ENCODE measurements at regions not wholly inside any gene's neighbourhood (a gene's known extent, or its start where the extent isn't known, plus 50 kb on each side); places are given as distances from the start of the nearest gene placed in this dataset.
"Not testable (repeated sequence)": the region's sequence is repeated elsewhere in the genome, so short reads cannot be mapped to it uniquely, and the experiment has no call there.

DNA sequence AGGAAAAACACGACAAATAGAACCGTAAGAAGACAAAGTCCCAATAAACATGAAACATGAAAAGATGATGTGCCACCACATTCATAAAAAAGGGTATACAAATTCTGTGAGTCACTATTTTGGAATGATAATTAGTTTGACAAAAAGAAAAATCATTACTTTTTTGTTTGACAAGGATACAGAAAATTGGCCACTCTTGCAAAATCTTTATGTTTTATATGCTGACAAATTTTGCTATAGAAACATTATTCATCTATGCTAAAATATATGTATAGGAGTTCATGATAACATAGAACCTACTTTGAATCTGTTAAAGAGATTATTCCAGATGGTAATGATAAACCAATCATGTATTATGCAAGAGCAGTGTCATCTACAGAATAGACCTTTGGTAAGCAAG, 1201.0 kb downstream of the FSCB start:
- Mint-ChIP-seq H3K27ac (no peak overlapping the region), H3K27me3 (no peaks in the 10 kb centered on the region), H3K4me1 (no peaks in the 10 kb centered on the region), H3K9me3 (ENCODE audit: insufficient read depth) (no peaks in the 10 kb centered on the region), H3K4me3 (no peak overlapping the region)
- no peaks in the 10 kb centered on the region for H3K79me2 ChIP-seq (ENCODE audit: control insufficient read depth, insufficient read depth, low read length)
- intact Hi-C loops (cut with micrococcal nuclease) = no loop called here
- POLR2A ChIA-PET = no interaction called here
- no peaks in the 10 kb centered on the region for H3K4me1 ChIP-seq (ENCODE audit: control insufficient read depth in 2 of 2, insufficient read depth in 2 of 2, low read length in 2 of 2)
- H3K4me2 ChIP-seq (replicated peaks; ENCODE audit: low read depth, low read length, poor library complexity, severe bottlenecking) = no peak overlapping the region
- DNase-seq (no peak), ATAC-seq (ENCODE audit: low read depth) (no peak)
- peaks cover 0 to 1% (median 0%) of the 10 kb centered on the region in 3 donors for H3K9me3 ChIP-seq (ENCODE audit: control extremely low read depth in 1 of 3, control insufficient read depth in 2 of 3, insufficient read depth in 1 of 3, low read length in 2 of 3)
- H2AFZ ChIP-seq (ENCODE audit: insufficient read depth, low read depth, low read length, poor library complexity, severe bottlenecking) = no peak overlapping the region
- H3K27me3 ChIP-seq (replicated peaks in 1 of 4; ENCODE audit: control extremely low read depth in 1 of 4, control insufficient read depth in 3 of 4, insufficient read depth in 4 of 4, low read length in 3 of 4) = no peaks in the 10 kb centered on the region
- H4K20me1 ChIP-seq (ENCODE audit: control insufficient read depth, insufficient read depth, low read length, poor library complexity, severe bottlenecking) = no peaks in the 10 kb centered on the region
- no peak overlapping the region for H3K9ac ChIP-seq (ENCODE audit: low read length)
- no peak overlapping the region for H3K27ac ChIP-seq (ENCODE audit: low read length in 2 of 2)
- TF ChIP-seq, protein P1, sequence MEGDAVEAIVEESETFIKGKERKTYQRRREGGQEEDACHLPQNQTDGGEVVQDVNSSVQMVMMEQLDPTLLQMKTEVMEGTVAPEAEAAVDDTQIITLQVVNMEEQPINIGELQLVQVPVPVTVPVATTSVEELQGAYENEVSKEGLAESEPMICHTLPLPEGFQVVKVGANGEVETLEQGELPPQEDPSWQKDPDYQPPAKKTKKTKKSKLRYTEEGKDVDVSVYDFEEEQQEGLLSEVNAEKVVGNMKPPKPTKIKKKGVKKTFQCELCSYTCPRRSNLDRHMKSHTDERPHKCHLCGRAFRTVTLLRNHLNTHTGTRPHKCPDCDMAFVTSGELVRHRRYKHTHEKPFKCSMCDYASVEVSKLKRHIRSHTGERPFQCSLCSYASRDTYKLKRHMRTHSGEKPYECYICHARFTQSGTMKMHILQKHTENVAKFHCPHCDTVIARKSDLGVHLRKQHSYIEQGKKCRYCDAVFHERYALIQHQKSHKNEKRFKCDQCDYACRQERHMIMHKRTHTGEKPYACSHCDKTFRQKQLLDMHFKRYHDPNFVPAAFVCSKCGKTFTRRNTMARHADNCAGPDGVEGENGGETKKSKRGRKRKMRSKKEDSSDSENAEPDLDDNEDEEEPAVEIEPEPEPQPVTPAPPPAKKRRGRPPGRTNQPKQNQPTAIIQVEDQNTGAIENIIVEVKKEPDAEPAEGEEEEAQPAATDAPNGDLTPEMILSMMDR (IDR thresholded peaks at IDR 0.05) = no peak
- no peak for TF ChIP-seq EZH2 (IDR thresholded peaks at IDR 0.05; ENCODE audit: borderline replicate concordance, insufficient read depth, low read depth, low read length, poor library complexity, severe bottlenecking)
- H3K36me3 ChIP-seq (replicated peaks in 1 of 2; ENCODE audit: control extremely low read depth in 1 of 2, control insufficient read depth in 1 of 2, extremely low read depth in 1 of 2, insufficient read depth in 2 of 2, low read length in 1 of 2) = no peaks in the 10 kb centered on the region
- CTCF ChIA-PET = no interaction called here
- no CpG with 5 or more reads among the region's 2 CpGs for WGBS (ENCODE audit: insufficient coverage)
- no peak overlapping the region for H3K4me3 ChIP-seq (ENCODE audit: control extremely low read depth in 1 of 5, extremely low read depth in 1 of 5, insufficient read depth in 1 of 5, low read depth in 2 of 5, low read length in 4 of 5)

DNA sequence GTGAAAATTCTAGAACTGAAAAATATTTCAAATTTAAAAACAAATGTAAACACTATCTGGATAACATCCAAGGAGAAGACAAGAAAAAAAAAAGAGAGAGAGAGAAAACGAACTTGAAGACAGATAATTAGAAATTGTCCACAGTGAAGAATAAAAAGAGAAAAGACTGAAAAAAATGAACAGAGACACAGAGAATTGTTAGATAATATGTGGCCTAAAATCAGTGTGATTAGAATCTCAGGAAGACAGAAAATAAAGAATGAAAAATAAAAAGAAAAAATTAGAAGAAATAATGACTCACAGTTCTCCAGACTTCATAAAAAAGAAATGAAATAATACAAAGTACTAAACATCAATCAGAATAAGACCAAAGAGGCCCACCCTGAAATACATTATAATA, 1209.3 kb downstream of the FSCB start:
- Histone ChIP-seq H3K27ac (ENCODE audit: low read length in 2 of 2) (no peak overlapping the region), H4K20me1 (ENCODE audit: control insufficient read depth, insufficient read depth, low read length, poor library complexity, severe bottlenecking) (no peaks in the 10 kb centered on the region), H3K4me2 (replicated peaks; ENCODE audit: low read depth, low read length, poor library complexity, severe bottlenecking) (no peak overlapping the region), H2AFZ (ENCODE audit: insufficient read depth, low read depth, low read length, poor library complexity, severe bottlenecking) (no peak overlapping the region), H3K36me3 (replicated peaks in 1 of 2; ENCODE audit: control extremely low read depth in 1 of 2, control insufficient read depth in 1 of 2, extremely low read depth in 1 of 2, insufficient read depth in 2 of 2, low read length in 1 of 2) (no peaks in the 10 kb centered on the region), H3K4me1 (ENCODE audit: control insufficient read depth in 2 of 2, insufficient read depth in 2 of 2, low read length in 2 of 2) (no peaks in the 10 kb centered on the region), H3K9ac (ENCODE audit: low read length) (no peak overlapping the region), H3K9me3 (ENCODE audit: control extremely low read depth in 1 of 3, control insufficient read depth in 2 of 3, insufficient read depth in 1 of 3, low read length in 2 of 3) (peaks cover 0 to 2% (median 0%) of the 10 kb centered on the region in 3 donors), H3K4me3 (ENCODE audit: control extremely low read depth in 1 of 5, extremely low read depth in 1 of 5, insufficient read depth in 1 of 5, low read depth in 2 of 5, low read length in 4 of 5) (no peak overlapping the region), H3K79me2 (ENCODE audit: control insufficient read depth, insufficient read depth, low read length) (no peaks in the 10 kb centered on the region), H3K27me3 (replicated peaks in 1 of 4; ENCODE audit: control extremely low read depth in 1 of 4, control insufficient read depth in 3 of 4, insufficient read depth in 4 of 4, low read length in 3 of 4) (no peaks in the 10 kb centered on the region)
- peaks cover 6% of the 10 kb centered on the region for H3K9me3 Mint-ChIP-seq (ENCODE audit: insufficient read depth)
- POLR2A ChIA-PET = no interaction called here
- ATAC-seq (ENCODE audit: low read depth) (no peak), DNase-seq (no peak)
- no peak overlapping the region for H3K4me3 Mint-ChIP-seq
- TF ChIP-seq, protein P1 (IDR thresholded peaks at IDR 0.05) = no peak
- no peak for TF ChIP-seq EZH2 (IDR thresholded peaks at IDR 0.05; ENCODE audit: borderline replicate concordance, insufficient read depth, low read depth, low read length, poor library complexity, severe bottlenecking)
- no CpG with 5 or more reads among the region's 1 CpG for WGBS (ENCODE audit: insufficient coverage)
- intact Hi-C loops (cut with micrococcal nuclease) = no loop called here
- no peaks in the 10 kb centered on the region for H3K27me3 Mint-ChIP-seq
- H3K4me1 Mint-ChIP-seq = no peaks in the 10 kb centered on the region
- H3K27ac Mint-ChIP-seq = no peak overlapping the region
- CTCF ChIA-PET = no interaction called here

GRCh38 chr14:43296061-43296460, 1211.0 kb downstream of the FSCB start:
- POLR2A ChIA-PET; H3K27me3 ChIP-seq (replicated peaks in 1 of 4; ENCODE audit: control extremely low read depth in 1 of 4, control insufficient read depth in 3 of 4, insufficient read depth in 4 of 4, low read length in 3 of 4); H3K9me3 Mint-ChIP-seq (ENCODE audit: insufficient read depth); H3K27me3 Mint-ChIP-seq; DNase-seq; H3K36me3 ChIP-seq (replicated peaks in 1 of 2; ENCODE audit: control extremely low read depth in 1 of 2, control insufficient read depth in 1 of 2, extremely low read depth in 1 of 2, insufficient read depth in 2 of 2, low read length in 1 of 2); H3K4me3 ChIP-seq (ENCODE audit: control extremely low read depth in 1 of 5, extremely low read depth in 1 of 5, insufficient read depth in 1 of 5, low read depth in 2 of 5, low read length in 4 of 5); H4K20me1 ChIP-seq (ENCODE audit: control insufficient read depth, insufficient read depth, low read length, poor library complexity, severe bottlenecking); H3K9ac ChIP-seq (ENCODE audit: low read length); CTCF ChIA-PET; ATAC-seq (ENCODE audit: low read depth); H3K79me2 ChIP-seq (ENCODE audit: control insufficient read depth, insufficient read depth, low read length); H3K4me3 Mint-ChIP-seq; H3K4me1 ChIP-seq (ENCODE audit: control insufficient read depth in 2 of 2, insufficient read depth in 2 of 2, low read length in 2 of 2); H3K4me1 Mint-ChIP-seq; H3K4me2 ChIP-seq (replicated peaks; ENCODE audit: low read depth, low read length, poor library complexity, severe bottlenecking); H3K27ac ChIP-seq (ENCODE audit: low read length in 2 of 2); intact Hi-C loops (cut with micrococcal nuclease); H3K27ac Mint-ChIP-seq; H3K9me3 ChIP-seq (ENCODE audit: control extremely low read depth in 1 of 3, control insufficient read depth in 2 of 3, insufficient read depth in 1 of 3, low read length in 2 of 3); H2AFZ ChIP-seq (ENCODE audit: insufficient read depth, low read depth, low read length, poor library complexity, severe bottlenecking): not testable (repeated sequence)
- WGBS (ENCODE audit: insufficient coverage) = no CpG with 5 or more reads among the region's 4 CpGs

Measured in B cell (primary cell).